ENCODE measurements at regions not wholly inside any gene's neighbourhood (a gene's known extent, or its start where the extent isn't known, plus 50 kb on each side); places are given as distances from the start of the nearest gene placed in this dataset.

GRCh38 chr6:78593898-78594667 lies 273.3 kb upstream of the IRAK1BP1 start:
- Histone ChIP-seq H3F3A (ENCODE audit: control insufficient read depth, insufficient read depth) (no peaks in the 10 kb centered on the region), H3K4me1 (ENCODE audit: control insufficient read depth, low read length) (no peaks in the 10 kb centered on the region), H3K4me3 (ENCODE audit: low read length) (no peak overlapping the region), H3K27ac (ENCODE audit: low read depth, low read length) (no peak overlapping the region), H3K36me3 (ENCODE audit: control insufficient read depth, low read length) (no peaks in the 10 kb centered on the region), H4K20me1 (ENCODE audit: control insufficient read depth, insufficient read depth, low read depth, low read length) (no peaks in the 10 kb centered on the region), H3K79me2 (ENCODE audit: control insufficient read depth, low read length) (no peaks in the 10 kb centered on the region), H3K9me3 (ENCODE audit: control insufficient read depth, insufficient read depth, low read length) (no peaks in the 10 kb centered on the region), H3K4me2 (ENCODE audit: low read length) (no peak overlapping the region), H3K9me2 (replicated peaks; ENCODE audit: control insufficient read depth, low read length) (no peaks in the 10 kb centered on the region), H3K27me3 (ENCODE audit: control insufficient read depth, low read length) (no peaks in the 10 kb centered on the region)
- no peak for TF ChIP-seq EZH2phosphoT487 (IDR thresholded peaks at IDR 0.05; ENCODE audit: borderline replicate concordance, low read length)

GRCh38 chr6:78594668-78595066 lies 272.7 kb upstream of the IRAK1BP1 start:
- H3K27me3 ChIP-seq (ENCODE audit: control insufficient read depth, low read length), result no peaks in the 10 kb centered on the region
- H3K4me3 ChIP-seq (ENCODE audit: low read length), result no peak overlapping the region
- no peak overlapping the region for H3K4me2 ChIP-seq (ENCODE audit: low read length)
- no peaks in the 10 kb centered on the region for H3K9me3 ChIP-seq (ENCODE audit: control insufficient read depth, insufficient read depth, low read length)
- H3K36me3 ChIP-seq (ENCODE audit: control insufficient read depth, low read length), result no peaks in the 10 kb centered on the region
- H3K79me2 ChIP-seq (ENCODE audit: control insufficient read depth, low read length), result no peaks in the 10 kb centered on the region
- H3F3A ChIP-seq (ENCODE audit: control insufficient read depth, insufficient read depth), result no peaks in the 10 kb centered on the region
- no peaks in the 10 kb centered on the region for H3K4me1 ChIP-seq (ENCODE audit: control insufficient read depth, low read length)
- H3K27ac ChIP-seq (ENCODE audit: low read depth, low read length), result no peak overlapping the region
- H3K9me2 ChIP-seq (replicated peaks; ENCODE audit: control insufficient read depth, low read length), result no peaks in the 10 kb centered on the region
- TF ChIP-seq, protein P1, sequence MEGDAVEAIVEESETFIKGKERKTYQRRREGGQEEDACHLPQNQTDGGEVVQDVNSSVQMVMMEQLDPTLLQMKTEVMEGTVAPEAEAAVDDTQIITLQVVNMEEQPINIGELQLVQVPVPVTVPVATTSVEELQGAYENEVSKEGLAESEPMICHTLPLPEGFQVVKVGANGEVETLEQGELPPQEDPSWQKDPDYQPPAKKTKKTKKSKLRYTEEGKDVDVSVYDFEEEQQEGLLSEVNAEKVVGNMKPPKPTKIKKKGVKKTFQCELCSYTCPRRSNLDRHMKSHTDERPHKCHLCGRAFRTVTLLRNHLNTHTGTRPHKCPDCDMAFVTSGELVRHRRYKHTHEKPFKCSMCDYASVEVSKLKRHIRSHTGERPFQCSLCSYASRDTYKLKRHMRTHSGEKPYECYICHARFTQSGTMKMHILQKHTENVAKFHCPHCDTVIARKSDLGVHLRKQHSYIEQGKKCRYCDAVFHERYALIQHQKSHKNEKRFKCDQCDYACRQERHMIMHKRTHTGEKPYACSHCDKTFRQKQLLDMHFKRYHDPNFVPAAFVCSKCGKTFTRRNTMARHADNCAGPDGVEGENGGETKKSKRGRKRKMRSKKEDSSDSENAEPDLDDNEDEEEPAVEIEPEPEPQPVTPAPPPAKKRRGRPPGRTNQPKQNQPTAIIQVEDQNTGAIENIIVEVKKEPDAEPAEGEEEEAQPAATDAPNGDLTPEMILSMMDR (IDR thresholded peaks at IDR 0.05; ENCODE audit: low read depth, low read length, poor library complexity, severe bottlenecking), result no peak
- TF ChIP-seq EZH2phosphoT487 (IDR thresholded peaks at IDR 0.05; ENCODE audit: borderline replicate concordance, low read length), result no peak
- H4K20me1 ChIP-seq (ENCODE audit: control insufficient read depth, insufficient read depth, low read depth, low read length), result no peaks in the 10 kb centered on the region

DNA sequence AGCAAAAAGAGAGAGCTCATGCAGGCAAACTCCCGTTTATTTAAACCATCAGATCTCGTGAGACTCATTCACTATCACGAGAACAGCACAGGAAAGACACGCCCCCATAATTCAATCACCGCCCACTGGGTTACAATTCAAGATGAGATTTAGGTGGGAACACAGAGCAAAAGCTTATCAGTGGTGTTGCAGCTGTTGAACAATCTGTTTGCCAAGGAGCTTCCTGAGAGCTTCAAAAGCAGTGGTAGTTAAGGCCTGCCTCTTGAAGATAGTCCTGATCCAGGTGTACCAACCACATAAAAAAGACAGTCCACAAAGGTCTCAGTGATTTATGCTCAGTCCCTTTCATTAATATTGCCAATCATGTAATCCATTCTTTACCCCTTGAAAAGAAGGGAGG lies 269.4 kb upstream of the IRAK1BP1 start:
- TF ChIP-seq EZH2phosphoT487 (IDR thresholded peaks at IDR 0.05; ENCODE audit: borderline replicate concordance, low read length), result no peak
- TF ChIP-seq, protein P1 (IDR thresholded peaks at IDR 0.05; ENCODE audit: low read depth, low read length, poor library complexity, severe bottlenecking), result no peak

DNA sequence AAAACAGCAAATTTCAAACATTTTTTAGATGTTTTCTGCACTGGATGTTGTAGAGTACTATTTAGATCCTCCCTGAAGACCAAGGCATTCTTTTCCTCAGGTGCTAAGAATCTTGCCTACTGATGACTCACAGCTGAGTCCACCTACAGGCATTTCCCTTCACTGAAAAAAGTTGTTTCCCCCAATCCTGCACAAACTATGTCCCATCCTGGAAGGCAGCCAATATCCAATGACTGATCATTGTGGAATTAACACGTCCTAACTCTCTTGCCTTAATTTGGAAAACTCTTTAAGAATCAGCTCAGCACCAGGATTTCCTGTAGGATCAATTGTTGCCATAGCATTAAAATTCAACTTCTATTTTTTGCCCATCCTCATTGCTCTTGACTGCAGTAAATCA lies 268.4 kb upstream of the IRAK1BP1 start:
- Histone ChIP-seq H3K79me2 (ENCODE audit: control insufficient read depth, low read length) (no peaks in the 10 kb centered on the region), H4K20me1 (ENCODE audit: control insufficient read depth, insufficient read depth, low read depth, low read length) (no peaks in the 10 kb centered on the region), H3K27ac (ENCODE audit: low read depth, low read length) (no peak overlapping the region), H3K27me3 (ENCODE audit: control insufficient read depth, low read length) (no peaks in the 10 kb centered on the region), H3K4me2 (ENCODE audit: low read length) (no peak overlapping the region), H3K9me2 (replicated peaks; ENCODE audit: control insufficient read depth, low read length) (no peaks in the 10 kb centered on the region), H3K4me1 (ENCODE audit: control insufficient read depth, low read length) (no peaks in the 10 kb centered on the region), H3K9me3 (ENCODE audit: control insufficient read depth, insufficient read depth, low read length) (no peaks in the 10 kb centered on the region), H3K36me3 (ENCODE audit: control insufficient read depth, low read length) (no peaks in the 10 kb centered on the region), H3F3A (ENCODE audit: control insufficient read depth, insufficient read depth) (no peaks in the 10 kb centered on the region), H3K4me3 (ENCODE audit: low read length) (no peak overlapping the region)
- TF ChIP-seq, protein P1 (IDR thresholded peaks at IDR 0.05; ENCODE audit: low read depth, low read length, poor library complexity, severe bottlenecking), result no peak
- no peak for TF ChIP-seq EZH2phosphoT487 (IDR thresholded peaks at IDR 0.05; ENCODE audit: borderline replicate concordance, low read length)

More for the DNA sequence above, 269.4 kb upstream of the IRAK1BP1 start:
- Histone ChIP-seq H3K79me2 (ENCODE audit: control insufficient read depth, low read length) (no peaks in the 10 kb centered on the region), H3K9me2 (replicated peaks; ENCODE audit: control insufficient read depth, low read length) (no peaks in the 10 kb centered on the region), H3K4me3 (ENCODE audit: low read length) (no peak overlapping the region), H3K4me2 (ENCODE audit: low read length) (no peak overlapping the region), H3K4me1 (ENCODE audit: control insufficient read depth, low read length) (no peaks in the 10 kb centered on the region), H3K27me3 (ENCODE audit: control insufficient read depth, low read length) (no peaks in the 10 kb centered on the region), H3K27ac (ENCODE audit: low read depth, low read length) (no peak overlapping the region), H3F3A (ENCODE audit: control insufficient read depth, insufficient read depth) (no peaks in the 10 kb centered on the region), H3K36me3 (ENCODE audit: control insufficient read depth, low read length) (no peaks in the 10 kb centered on the region), H4K20me1 (ENCODE audit: control insufficient read depth, insufficient read depth, low read depth, low read length) (no peaks in the 10 kb centered on the region), H3K9me3 (ENCODE audit: control insufficient read depth, insufficient read depth, low read length) (no peaks in the 10 kb centered on the region)

All from DOHH2 (cell line).